ENCODE measurements at regions not wholly inside any gene's neighbourhood (a gene's known extent, or its start where the extent isn't known, plus 50 kb on each side); places are given as distances from the start of the nearest gene placed in this dataset.

DNA sequence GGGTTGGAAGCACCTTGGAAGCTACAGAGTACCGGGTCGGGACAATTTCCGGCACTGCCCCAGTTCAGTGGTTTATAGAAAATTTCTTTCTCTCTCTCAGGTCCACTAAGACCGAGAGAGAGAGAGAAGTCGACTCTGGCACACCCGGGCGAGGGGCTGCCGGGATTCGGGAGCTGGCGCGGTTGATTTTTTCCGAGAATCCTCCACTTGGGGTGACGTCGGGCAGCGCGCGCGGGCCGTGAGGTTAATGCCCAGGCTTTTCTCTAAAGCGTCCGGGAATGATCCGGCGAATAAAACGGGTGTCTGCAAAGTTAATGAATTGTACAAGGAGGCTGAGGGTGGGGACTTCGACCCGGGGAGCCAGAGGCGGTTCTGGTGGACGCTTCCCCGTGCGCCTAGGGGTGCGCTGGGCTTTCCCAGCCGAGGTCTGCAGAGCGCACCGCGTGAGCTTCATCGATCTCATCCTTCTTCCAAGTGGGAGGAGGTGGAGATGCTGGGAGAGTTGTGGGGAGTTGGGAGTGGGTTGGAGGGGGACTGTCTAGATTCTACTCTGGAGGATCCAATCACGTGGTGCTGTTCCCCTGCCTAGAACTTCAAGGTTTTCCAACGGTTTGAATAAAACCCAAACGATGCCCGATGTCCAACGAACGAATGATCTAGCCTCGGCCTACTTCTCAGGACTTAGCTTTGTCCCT is 51.9 kb upstream of the TBX3 start:
- CTCF ChIA-PET, result no interaction called here
- no peaks in the 10 kb centered on the region for H3K9me3 Mint-ChIP-seq
- DNase-seq (no peak), ATAC-seq (ENCODE audit: low read depth) (no peak)
- H3K4me3 Mint-ChIP-seq, result no peak overlapping the region
- H3K4me1 Mint-ChIP-seq, result no peaks in the 10 kb centered on the region
- TF ChIP-seq, protein P1, sequence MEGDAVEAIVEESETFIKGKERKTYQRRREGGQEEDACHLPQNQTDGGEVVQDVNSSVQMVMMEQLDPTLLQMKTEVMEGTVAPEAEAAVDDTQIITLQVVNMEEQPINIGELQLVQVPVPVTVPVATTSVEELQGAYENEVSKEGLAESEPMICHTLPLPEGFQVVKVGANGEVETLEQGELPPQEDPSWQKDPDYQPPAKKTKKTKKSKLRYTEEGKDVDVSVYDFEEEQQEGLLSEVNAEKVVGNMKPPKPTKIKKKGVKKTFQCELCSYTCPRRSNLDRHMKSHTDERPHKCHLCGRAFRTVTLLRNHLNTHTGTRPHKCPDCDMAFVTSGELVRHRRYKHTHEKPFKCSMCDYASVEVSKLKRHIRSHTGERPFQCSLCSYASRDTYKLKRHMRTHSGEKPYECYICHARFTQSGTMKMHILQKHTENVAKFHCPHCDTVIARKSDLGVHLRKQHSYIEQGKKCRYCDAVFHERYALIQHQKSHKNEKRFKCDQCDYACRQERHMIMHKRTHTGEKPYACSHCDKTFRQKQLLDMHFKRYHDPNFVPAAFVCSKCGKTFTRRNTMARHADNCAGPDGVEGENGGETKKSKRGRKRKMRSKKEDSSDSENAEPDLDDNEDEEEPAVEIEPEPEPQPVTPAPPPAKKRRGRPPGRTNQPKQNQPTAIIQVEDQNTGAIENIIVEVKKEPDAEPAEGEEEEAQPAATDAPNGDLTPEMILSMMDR (IDR thresholded peaks at IDR 0.05), result no peak
- intact Hi-C loops (cut with micrococcal nuclease), result no loop called here
- no peaks in the 10 kb centered on the region for H3K36me3 Mint-ChIP-seq (ENCODE audit: low read depth)
- H3K27me3 Mint-ChIP-seq, result peaks cover 19% of the 10 kb centered on the region
- H3K27ac Mint-ChIP-seq, result no peak overlapping the region
- POLR2A ChIA-PET, result no interaction called here

DNA sequence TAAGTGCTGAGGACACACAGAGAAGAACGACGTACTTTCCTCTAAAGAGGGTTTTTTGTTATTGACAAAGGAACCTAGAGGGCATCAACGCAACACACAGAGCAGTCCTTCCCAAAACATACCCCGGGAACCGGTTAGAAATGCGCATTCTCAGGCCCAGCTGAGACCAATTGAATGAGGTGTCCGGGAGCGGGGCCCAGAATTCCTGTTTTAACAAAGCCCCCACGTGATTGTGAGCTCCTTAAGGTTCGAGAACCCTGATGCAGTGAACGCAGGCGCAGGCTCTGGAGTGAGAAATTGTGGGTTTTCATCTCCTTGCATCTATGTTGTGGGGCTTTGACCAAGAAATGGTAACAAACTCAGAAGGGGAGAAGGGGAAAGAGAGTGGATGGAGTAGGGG is 51.0 kb upstream of the TBX3 start:
- CTCF ChIA-PET, result no interaction called here
- POLR2A ChIA-PET, result no interaction called here

DNA sequence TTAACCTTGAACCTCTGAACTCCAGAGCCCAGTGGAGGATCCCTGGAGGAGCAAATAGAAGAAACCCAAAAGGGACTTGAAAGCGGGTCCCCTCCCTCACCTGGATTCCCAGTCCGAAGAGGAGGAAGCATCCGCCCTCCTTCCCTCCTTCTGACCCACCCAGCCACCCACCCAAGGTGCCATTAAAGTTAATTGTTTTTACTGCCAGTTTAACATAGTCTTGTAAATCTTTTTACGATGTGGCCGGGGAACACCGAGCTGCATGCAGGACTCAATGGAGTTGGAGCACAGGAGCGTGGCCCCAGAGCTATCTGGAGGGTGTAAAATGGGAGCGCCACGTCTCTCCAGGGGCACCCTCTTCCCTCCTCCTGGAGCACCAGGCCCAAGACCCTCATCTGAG is 49.9 kb upstream of the TBX3 start:
- CTCF ChIA-PET, result no interaction called here
- Mint-ChIP-seq H3K27ac (no peak overlapping the region), H3K9me3 (no peaks in the 10 kb centered on the region), H3K4me3 (no peak overlapping the region), H3K4me1 (no peaks in the 10 kb centered on the region), H3K36me3 (ENCODE audit: low read depth) (no peaks in the 10 kb centered on the region), H3K27me3 (peaks cover 19% of the 10 kb centered on the region)
- ATAC-seq (ENCODE audit: low read depth) (no peak), DNase-seq (no peak)
- intact Hi-C loops (cut with micrococcal nuclease), result no loop called here
- POLR2A ChIA-PET, result no interaction called here
- TF ChIP-seq, protein P1 (IDR thresholded peaks at IDR 0.05), result no peak

More for the DNA sequence above, 51.0 kb upstream of the TBX3 start:
- H3K27ac Mint-ChIP-seq, result no peak overlapping the region
- intact Hi-C loops (cut with micrococcal nuclease), result no loop called here
- H3K9me3 Mint-ChIP-seq, result no peaks in the 10 kb centered on the region
- ATAC-seq (ENCODE audit: low read depth), result no peak
- H3K36me3 Mint-ChIP-seq (ENCODE audit: low read depth), result no peaks in the 10 kb centered on the region
- H3K4me3 Mint-ChIP-seq, result no peak overlapping the region
- peaks cover 19% of the 10 kb centered on the region for H3K27me3 Mint-ChIP-seq
- no peak for DNase-seq
- H3K4me1 Mint-ChIP-seq, result no peaks in the 10 kb centered on the region
- TF ChIP-seq, protein P1 (IDR thresholded peaks at IDR 0.05), result no peak

Data from activated B cell treated with CpG ODN at 0.5 μM for 24 hours (primary cell).